HepG2 (cell line): ENCODE measurements at regions not wholly inside any gene's neighbourhood (a gene's known extent, or its start where the extent isn't known, plus 50 kb on each side); places are given as distances from the start of the nearest gene placed in this dataset.

Experiments
- AFF4 ChIP-seq: sonication (generic); formaldehyde crosslinking; IDR thresholded peaks from 2 replicates; pipeline ENCODE4 v1.4.0; 2020; ENCODE audit warnings: missing genetic modification reagents
- BCL6 ChIP-seq: IDR thresholded peaks from 2 replicates; pipeline ENCODE4 v1.6.1; 2016; ENCODE audit warnings: missing genetic modification reagents, missing compliant biosample characterization
- GFI1 ChIP-seq: sonication (generic); formaldehyde crosslinking; IDR thresholded peaks from 2 replicates; pipeline ENCODE4 v1.5.0; 2020; ENCODE audit warnings: missing genetic modification reagents, mild to moderate bottlenecking, borderline replicate concordance
- GTF3A ChIP-seq: sonication (generic); formaldehyde crosslinking; conservative IDR thresholded peaks from 2 replicates; pipeline ENCODE4 v1.4.0; 2020; ENCODE audit warnings: mild to moderate bottlenecking, missing genetic modification reagents
- KAT2B ChIP-seq: fragments of 150-350 bp; IDR thresholded peaks from 2 replicates; pipeline ENCODE4 v1.6.1; 2014; ENCODE audit warnings: low read depth, low read length, borderline replicate concordance
- MTERF4 ChIP-seq: sonication (generic); formaldehyde crosslinking; IDR thresholded peaks from 2 replicates; pipeline ENCODE4 v1.8.0; 2023; ENCODE audit warnings: mild to moderate bottlenecking, missing genetic modification reagents
- NFKBIZ ChIP-seq: IDR thresholded peaks from 2 replicates; pipeline ENCODE4 v1.6.1; 2018; ENCODE audit warnings: missing genetic modification reagents, missing compliant biosample characterization
- NR2C2 ChIP-seq: sonication (generic); formaldehyde crosslinking; IDR thresholded peaks from 2 replicates; pipeline ENCODE4 v1.4.0; 2020; ENCODE audit warnings: missing genetic modification reagents, mild to moderate bottlenecking, moderate library complexity, borderline replicate concordance
- PHF8 ChIP-seq: sonication (generic); formaldehyde crosslinking; IDR thresholded peaks from 2 replicates; pipeline ENCODE4 v1.5.0; 2020; ENCODE audit warnings: missing genetic modification reagents
- POLR2AphosphoS5 ChIP-seq: IDR thresholded peaks from 2 replicates; pipeline ENCODE4 v1.6.1; 2012; ENCODE audit warnings: low read depth, low read length
- PPARG ChIP-seq: conservative IDR thresholded peaks from 2 replicates; pipeline ENCODE4 v1.6.1; 2016; ENCODE audit warnings: missing biosample characterization, missing genetic modification reagents
- RBM22 ChIP-seq: fragments of 200-400 bp; formaldehyde crosslinking; optimal IDR thresholded peaks from 2 replicates; pipeline ENCODE3; 2017; ENCODE audit warnings: mild to moderate bottlenecking, low read length, moderate library complexity
- SMYD3 ChIP-seq: sonication (generic); formaldehyde crosslinking; IDR thresholded peaks from 2 replicates; pipeline ENCODE4 v1.8.1; 2023; ENCODE audit warnings: mild to moderate bottlenecking, missing genetic modification reagents
- TCF7 ChIP-seq: sonication (generic); IDR thresholded peaks from 2 replicates; pipeline ENCODE4 v1.6.1; 2016; ENCODE audit warnings: antibody characterized with exemption, low read depth
- ZHX1 ChIP-seq: sonication (generic); formaldehyde crosslinking; IDR thresholded peaks from 2 replicates; pipeline ENCODE4 v1.8.1; 2022; ENCODE audit warnings: low read depth, mild to moderate bottlenecking, missing genetic modification reagents
- ZNF614 ChIP-seq: IDR thresholded peaks from 2 replicates; pipeline ENCODE4 v1.6.1; 2018; ENCODE audit warnings: missing biosample characterization, missing genetic modification reagents, inconsistent platforms, borderline replicate concordance
- TF ChIP-seq, protein P1 (sequence below): IDR thresholded peaks from 2 replicates; pipeline ENCODE4 v1.6.1; 2016; ENCODE audit warnings: missing genetic modification reagents, missing compliant biosample characterization
- TF ChIP-seq, protein P2 (sequence below): sonication (generic); formaldehyde crosslinking; IDR thresholded peaks from 2 replicates; pipeline ENCODE4 v1.5.0; 2020; ENCODE audit warnings: mild to moderate bottlenecking, missing genetic modification reagents, moderate library complexity
- TF ChIP-seq, protein P3 (sequence below): sonication (generic); formaldehyde crosslinking; IDR thresholded peaks from 2 replicates; pipeline ENCODE4 v1.8.0; 2022; ENCODE audit warnings: mild to moderate bottlenecking, missing genetic modification reagents, moderate library complexity

DNA sequence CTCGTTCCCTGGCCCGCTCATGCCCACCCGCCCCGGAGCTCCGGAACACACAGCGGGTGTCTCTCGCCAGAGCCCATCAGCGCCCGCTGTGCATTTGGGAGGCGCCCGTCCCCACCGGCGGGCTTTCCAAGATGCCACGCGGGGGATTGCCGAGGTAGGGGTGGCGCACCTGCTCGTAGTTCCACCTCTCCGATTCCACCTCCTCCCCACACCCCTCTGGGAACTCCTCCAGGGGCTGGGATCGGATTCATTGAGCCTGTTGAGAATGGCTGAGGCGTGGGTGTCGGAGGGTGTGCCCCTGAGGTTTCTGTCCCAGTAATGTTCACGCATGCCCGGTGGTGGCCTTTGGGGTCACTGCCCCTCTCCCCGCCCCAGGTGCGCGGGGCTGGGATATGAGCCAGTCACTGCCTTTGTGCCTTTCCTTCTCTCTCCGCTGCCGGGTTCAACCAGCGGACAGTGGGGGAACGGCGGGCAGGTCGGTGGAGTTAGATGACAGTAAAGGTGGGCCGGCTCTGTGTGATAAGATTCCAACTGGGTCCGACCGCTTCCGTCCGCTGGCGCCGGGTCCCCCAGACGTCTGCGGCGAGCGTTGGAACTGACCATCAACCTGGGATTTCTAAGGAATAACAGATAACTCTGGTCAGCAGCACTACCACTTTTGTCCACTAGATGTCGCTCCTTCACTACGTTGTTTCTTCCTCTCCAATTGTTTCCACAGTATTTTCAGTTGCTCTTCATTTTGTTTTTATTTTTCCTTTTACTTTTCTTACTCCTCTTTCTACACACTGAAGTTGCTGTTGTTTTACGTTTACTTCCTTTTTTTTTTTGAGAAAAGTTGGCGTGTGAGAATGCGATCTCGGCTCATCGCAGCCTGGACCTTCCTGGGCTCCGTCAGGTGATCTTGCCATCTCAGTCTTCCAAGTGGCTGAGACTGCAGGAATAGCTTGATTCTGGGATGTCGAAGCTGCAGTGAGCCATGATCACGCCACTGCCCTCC, 178.1 kb upstream of the ALG10B start (continued):
- TF ChIP-seq, protein P1, sequence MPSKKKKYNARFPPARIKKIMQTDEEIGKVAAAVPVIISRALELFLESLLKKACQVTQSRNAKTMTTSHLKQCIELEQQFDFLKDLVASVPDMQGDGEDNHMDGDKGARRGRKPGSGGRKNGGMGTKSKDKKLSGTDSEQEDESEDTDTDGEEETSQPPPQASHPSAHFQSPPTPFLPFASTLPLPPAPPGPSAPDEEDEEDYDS (CRISPR knock-in tag) = no peak
- TF ChIP-seq NR2C2 (no peak), RBM22 (no peak), SMYD3 (no peak), PPARG (CRISPR knock-in tag) (no peak), NFKBIZ (no peak), GTF3A (no peak), KAT2B (no peak), MTERF4 (CRISPR knock-in tag) (no peak), GFI1 (no peak), ZHX1 (CRISPR knock-in tag) (no peak), AFF4 (CRISPR knock-in tag) (no peak), POLR2AphosphoS5 (no peak), TCF7 (no peak), PHF8 (CRISPR knock-in tag) (no peak), BCL6 (CRISPR knock-in tag) (no peak), ZNF614 (CRISPR knock-in tag) (no peak)
- TF ChIP-seq, protein P2, sequence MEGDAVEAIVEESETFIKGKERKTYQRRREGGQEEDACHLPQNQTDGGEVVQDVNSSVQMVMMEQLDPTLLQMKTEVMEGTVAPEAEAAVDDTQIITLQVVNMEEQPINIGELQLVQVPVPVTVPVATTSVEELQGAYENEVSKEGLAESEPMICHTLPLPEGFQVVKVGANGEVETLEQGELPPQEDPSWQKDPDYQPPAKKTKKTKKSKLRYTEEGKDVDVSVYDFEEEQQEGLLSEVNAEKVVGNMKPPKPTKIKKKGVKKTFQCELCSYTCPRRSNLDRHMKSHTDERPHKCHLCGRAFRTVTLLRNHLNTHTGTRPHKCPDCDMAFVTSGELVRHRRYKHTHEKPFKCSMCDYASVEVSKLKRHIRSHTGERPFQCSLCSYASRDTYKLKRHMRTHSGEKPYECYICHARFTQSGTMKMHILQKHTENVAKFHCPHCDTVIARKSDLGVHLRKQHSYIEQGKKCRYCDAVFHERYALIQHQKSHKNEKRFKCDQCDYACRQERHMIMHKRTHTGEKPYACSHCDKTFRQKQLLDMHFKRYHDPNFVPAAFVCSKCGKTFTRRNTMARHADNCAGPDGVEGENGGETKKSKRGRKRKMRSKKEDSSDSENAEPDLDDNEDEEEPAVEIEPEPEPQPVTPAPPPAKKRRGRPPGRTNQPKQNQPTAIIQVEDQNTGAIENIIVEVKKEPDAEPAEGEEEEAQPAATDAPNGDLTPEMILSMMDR = peak; percentile 85
- TF ChIP-seq, protein P3, sequence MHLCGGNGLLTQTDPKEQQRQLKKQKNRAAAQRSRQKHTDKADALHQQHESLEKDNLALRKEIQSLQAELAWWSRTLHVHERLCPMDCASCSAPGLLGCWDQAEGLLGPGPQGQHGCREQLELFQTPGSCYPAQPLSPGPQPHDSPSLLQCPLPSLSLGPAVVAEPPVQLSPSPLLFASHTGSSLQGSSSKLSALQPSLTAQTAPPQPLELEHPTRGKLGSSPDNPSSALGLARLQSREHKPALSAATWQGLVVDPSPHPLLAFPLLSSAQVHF (CRISPR knock-in tag) = no peak
